HEK293 (cell line): ENCODE measurements at regions not wholly inside any gene's neighbourhood (a gene's known extent, or its start where the extent isn't known, plus 50 kb on each side); places are given as distances from the start of the nearest gene placed in this dataset.

Source experiments
- GLI2 ChIP-seq: fragments of 450-650 bp; formaldehyde crosslinking; IDR thresholded peaks from 2 replicates; pipeline ENCODE4; 2017; ENCODE audit warnings: missing biosample characterization, missing genetic modification characterization, low read depth, borderline replicate concordance
- ZBTB1 ChIP-seq: fragments of 450-650 bp; formaldehyde crosslinking; IDR thresholded peaks from 2 replicates; pipeline ENCODE4 v1.5.1; 2016; ENCODE audit warnings: missing biosample characterization, missing genetic modification characterization
- ZFP3 ChIP-seq: fragments of 450-650 bp; formaldehyde crosslinking; IDR thresholded peaks from 2 replicates; pipeline ENCODE4 v1.5.1; 2016; ENCODE audit warnings: low read depth, missing biosample characterization, missing genetic modification characterization
- ZNF501 ChIP-seq: fragments of 450-650 bp; formaldehyde crosslinking; IDR thresholded peaks from 2 replicates; pipeline ENCODE4 v1.5.1; 2016; ENCODE audit warnings: missing biosample characterization, missing genetic modification characterization
- ZNF548 ChIP-seq: fragments of 450-650 bp; formaldehyde crosslinking; IDR thresholded peaks from 2 replicates; pipeline ENCODE4 v1.5.1; 2016; ENCODE audit warnings: missing biosample characterization, missing genetic modification characterization
- ZNF585B ChIP-seq: fragments of 450-650 bp; formaldehyde crosslinking; IDR thresholded peaks from 2 replicates; pipeline ENCODE4 v1.5.1; 2016; ENCODE audit warnings: missing biosample characterization, missing genetic modification characterization
- ZNF596 ChIP-seq: fragments of 450-650 bp; IDR thresholded peaks from 2 replicates; pipeline ENCODE4 v1.5.0; 2018; ENCODE audit warnings: missing biosample characterization, mild to moderate bottlenecking, missing genetic modification characterization, moderate library complexity
- ZNF600 ChIP-seq: fragments of 450-650 bp; formaldehyde crosslinking; IDR thresholded peaks from 2 replicates; pipeline ENCODE4 v1.5.1; 2016; ENCODE audit warnings: missing biosample characterization, missing genetic modification characterization
- ZNF624 ChIP-seq: fragments of 450-650 bp; formaldehyde crosslinking; IDR thresholded peaks from 2 replicates; pipeline ENCODE4 v1.5.1; 2017; ENCODE audit warnings: missing biosample characterization, missing genetic modification characterization
- TF ChIP-seq, protein P1 (sequence below): fragments of 450-650 bp; formaldehyde crosslinking; IDR thresholded peaks from 2 replicates; pipeline ENCODE4 v1.5.1; 2016; ENCODE audit warnings: missing biosample characterization, missing genetic modification characterization
- TF ChIP-seq, protein P2 (sequence below): sonication (generic); formaldehyde crosslinking; IDR thresholded peaks from 2 replicates; pipeline ENCODE4 v1.8.1; 2022; ENCODE audit warnings: mild to moderate bottlenecking, moderate library complexity, missing genetic modification reagents
- TF ChIP-seq, protein P3 (sequence below): fragments of 450-650 bp; formaldehyde crosslinking; IDR thresholded peaks from 2 replicates; pipeline ENCODE4 v1.5.1; 2016; ENCODE audit warnings: missing biosample characterization, missing genetic modification characterization
- TF ChIP-seq, protein P4 (sequence below): fragments of 450-650 bp; formaldehyde crosslinking; IDR thresholded peaks from 2 replicates; pipeline ENCODE4 v1.5.1; 2017; ENCODE audit warnings: missing biosample characterization, missing genetic modification characterization

DNA sequence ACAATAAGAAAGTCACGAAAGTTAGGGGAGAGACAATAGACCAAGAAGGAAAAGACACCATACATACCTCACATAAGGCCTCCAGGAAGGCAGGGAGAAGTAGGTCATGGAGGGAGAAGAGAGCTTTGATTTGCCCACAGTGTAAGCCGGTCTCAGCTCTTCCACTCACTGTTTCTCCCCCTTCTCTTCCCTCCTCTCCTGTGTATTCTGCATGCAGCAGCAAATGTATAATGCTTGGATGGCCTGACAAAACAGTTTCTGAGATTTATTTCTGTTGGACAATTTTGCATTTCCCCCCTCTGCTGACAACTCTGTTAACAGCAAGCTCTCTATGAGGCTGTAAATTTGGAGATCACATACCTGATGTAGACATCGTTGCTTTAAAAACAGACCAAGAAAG is 318.9 kb downstream of the OMA1 start:
- TF ChIP-seq, protein P1, sequence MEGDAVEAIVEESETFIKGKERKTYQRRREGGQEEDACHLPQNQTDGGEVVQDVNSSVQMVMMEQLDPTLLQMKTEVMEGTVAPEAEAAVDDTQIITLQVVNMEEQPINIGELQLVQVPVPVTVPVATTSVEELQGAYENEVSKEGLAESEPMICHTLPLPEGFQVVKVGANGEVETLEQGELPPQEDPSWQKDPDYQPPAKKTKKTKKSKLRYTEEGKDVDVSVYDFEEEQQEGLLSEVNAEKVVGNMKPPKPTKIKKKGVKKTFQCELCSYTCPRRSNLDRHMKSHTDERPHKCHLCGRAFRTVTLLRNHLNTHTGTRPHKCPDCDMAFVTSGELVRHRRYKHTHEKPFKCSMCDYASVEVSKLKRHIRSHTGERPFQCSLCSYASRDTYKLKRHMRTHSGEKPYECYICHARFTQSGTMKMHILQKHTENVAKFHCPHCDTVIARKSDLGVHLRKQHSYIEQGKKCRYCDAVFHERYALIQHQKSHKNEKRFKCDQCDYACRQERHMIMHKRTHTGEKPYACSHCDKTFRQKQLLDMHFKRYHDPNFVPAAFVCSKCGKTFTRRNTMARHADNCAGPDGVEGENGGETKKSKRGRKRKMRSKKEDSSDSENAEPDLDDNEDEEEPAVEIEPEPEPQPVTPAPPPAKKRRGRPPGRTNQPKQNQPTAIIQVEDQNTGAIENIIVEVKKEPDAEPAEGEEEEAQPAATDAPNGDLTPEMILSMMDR (tag by site-specific recombination): no peak
- TF ChIP-seq, protein P2, sequence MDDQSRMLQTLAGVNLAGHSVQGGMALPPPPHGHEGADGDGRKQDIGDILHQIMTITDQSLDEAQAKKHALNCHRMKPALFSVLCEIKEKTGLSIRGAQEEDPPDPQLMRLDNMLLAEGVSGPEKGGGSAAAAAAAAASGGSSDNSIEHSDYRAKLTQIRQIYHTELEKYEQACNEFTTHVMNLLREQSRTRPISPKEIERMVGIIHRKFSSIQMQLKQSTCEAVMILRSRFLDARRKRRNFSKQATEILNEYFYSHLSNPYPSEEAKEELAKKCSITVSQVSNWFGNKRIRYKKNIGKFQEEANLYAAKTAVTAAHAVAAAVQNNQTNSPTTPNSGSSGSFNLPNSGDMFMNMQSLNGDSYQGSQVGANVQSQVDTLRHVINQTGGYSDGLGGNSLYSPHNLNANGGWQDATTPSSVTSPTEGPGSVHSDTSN (CRISPR knock-in tag): no peak
- TF ChIP-seq ZNF501 (tag by site-specific recombination) (no peak), GLI2 (tag by site-specific recombination) (no peak), ZNF624 (tag by site-specific recombination) (no peak), ZNF548 (tag by site-specific recombination) (no peak), ZNF600 (tag by site-specific recombination) (no peak), ZFP3 (tag by site-specific recombination) (no peak), ZNF585B (tag by site-specific recombination) (no peak), ZNF596 (tag by site-specific recombination) (no peak), ZBTB1 (tag by site-specific recombination) (no peak)
- TF ChIP-seq, protein P3, sequence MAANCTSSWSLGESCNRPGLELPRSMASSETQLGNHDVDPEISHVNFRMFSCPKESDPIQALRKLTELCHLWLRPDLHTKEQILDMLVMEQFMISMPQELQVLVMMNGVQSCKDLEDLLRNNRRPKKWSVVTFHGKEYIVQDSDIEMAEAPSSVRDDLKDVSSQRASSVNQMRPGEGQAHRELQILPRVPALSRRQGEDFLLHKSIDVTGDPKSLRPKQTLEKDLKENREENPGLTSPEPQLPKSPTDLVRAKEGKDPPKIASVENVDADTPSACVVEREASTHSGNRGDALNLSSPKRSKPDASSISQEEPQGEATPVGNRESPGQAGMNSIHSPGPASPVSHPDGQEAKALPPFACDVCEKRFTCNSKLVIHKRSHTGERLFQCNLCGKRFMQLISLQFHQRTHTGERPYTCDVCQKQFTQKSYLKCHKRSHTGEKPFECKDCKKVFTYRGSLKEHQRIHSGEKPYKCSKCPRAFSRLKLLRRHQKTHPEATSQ (tag by site-specific recombination): no peak
- TF ChIP-seq, protein P4, sequence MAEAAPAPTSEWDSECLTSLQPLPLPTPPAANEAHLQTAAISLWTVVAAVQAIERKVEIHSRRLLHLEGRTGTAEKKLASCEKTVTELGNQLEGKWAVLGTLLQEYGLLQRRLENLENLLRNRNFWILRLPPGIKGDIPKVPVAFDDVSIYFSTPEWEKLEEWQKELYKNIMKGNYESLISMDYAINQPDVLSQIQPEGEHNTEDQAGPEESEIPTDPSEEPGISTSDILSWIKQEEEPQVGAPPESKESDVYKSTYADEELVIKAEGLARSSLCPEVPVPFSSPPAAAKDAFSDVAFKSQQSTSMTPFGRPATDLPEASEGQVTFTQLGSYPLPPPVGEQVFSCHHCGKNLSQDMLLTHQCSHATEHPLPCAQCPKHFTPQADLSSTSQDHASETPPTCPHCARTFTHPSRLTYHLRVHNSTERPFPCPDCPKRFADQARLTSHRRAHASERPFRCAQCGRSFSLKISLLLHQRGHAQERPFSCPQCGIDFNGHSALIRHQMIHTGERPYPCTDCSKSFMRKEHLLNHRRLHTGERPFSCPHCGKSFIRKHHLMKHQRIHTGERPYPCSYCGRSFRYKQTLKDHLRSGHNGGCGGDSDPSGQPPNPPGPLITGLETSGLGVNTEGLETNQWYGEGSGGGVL (tag by site-specific recombination): no peak
